ENCODE measurements at regions not wholly inside any gene's neighbourhood (a gene's known extent, or its start where the extent isn't known, plus 50 kb on each side); places are given as distances from the start of the nearest gene placed in this dataset.

GRCh38 chr4:114100288-114101031 is 121.0 kb upstream of the ARSJ start:
- TF ChIP-seq CTCF (IDR thresholded peaks at IDR 0.05; ENCODE audit: borderline replicate concordance, extremely low read depth, insufficient read depth) = no peak
- H3K9ac ChIP-seq (ENCODE audit: low read length in 3 of 3) = no peak overlapping the region
- FAIRE-seq (no peak), DNase-seq (no peak)
- H3K4me3 ChIP-seq (ENCODE audit: low read length in 3 of 3) = no peak overlapping the region
- intact Hi-C loops (cut with DNase I) = no loop called here
- H3K36me3 ChIP-seq (ENCODE audit: control insufficient read depth in 2 of 3, insufficient read depth in 3 of 3, low read length in 3 of 3) = no peaks in the 10 kb centered on the region
- H3K9me3 ChIP-seq (ENCODE audit: control insufficient read depth in 2 of 3, insufficient read depth in 1 of 3, low read length in 3 of 3) = no peaks in the 10 kb centered on the region
- no peaks in the 10 kb centered on the region for H3K27me3 ChIP-seq (ENCODE audit: control insufficient read depth, insufficient read depth, low read length)
- no peaks in the 10 kb centered on the region for H3K4me1 ChIP-seq (ENCODE audit: control insufficient read depth in 2 of 3, insufficient read depth in 2 of 3, low read depth in 1 of 3, low read length in 3 of 3)
- H3K27ac ChIP-seq (ENCODE audit: low read depth in 2 of 2, low read length in 2 of 2) = no peak overlapping the region

DNA sequence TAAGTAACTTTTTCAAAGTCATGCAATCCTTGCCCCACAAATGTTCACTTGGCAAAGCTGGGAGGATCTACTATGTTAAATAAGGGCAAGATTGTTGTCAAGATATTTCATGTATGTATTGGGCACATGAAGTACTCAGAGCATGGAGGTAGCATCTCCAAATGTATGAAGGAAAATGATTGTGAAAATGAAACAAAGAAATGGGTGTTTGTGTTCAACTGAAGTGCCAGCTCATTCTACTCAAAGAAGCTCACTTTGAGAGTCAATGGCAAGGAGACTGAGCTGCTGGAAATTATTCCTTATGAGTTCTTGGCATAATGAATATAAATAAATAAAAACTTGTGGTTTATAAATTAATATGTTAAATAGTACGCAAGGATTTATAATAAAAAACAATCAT is 124.5 kb upstream of the ARSJ start:
- intact Hi-C loops (cut with DNase I) = no loop called here
- Histone ChIP-seq H3K4me3 (ENCODE audit: low read length in 3 of 3) (no peak overlapping the region), H3K27ac (ENCODE audit: low read depth in 2 of 2, low read length in 2 of 2) (no peak overlapping the region), H3K9me3 (ENCODE audit: control insufficient read depth in 2 of 3, insufficient read depth in 1 of 3, low read length in 3 of 3) (no peaks in the 10 kb centered on the region), H3K36me3 (ENCODE audit: control insufficient read depth in 2 of 3, insufficient read depth in 3 of 3, low read length in 3 of 3) (no peaks in the 10 kb centered on the region), H3K9ac (ENCODE audit: low read length in 3 of 3) (no peak overlapping the region), H3K4me1 (ENCODE audit: control insufficient read depth in 2 of 3, insufficient read depth in 2 of 3, low read depth in 1 of 3, low read length in 3 of 3) (no peaks in the 10 kb centered on the region), H3K27me3 (ENCODE audit: control insufficient read depth, insufficient read depth, low read length) (no peaks in the 10 kb centered on the region)
- FAIRE-seq = no peak
- no peak for DNase-seq
- no peak for TF ChIP-seq CTCF (IDR thresholded peaks at IDR 0.05; ENCODE audit: borderline replicate concordance, extremely low read depth, insufficient read depth)

GRCh38 chr4:114108869-114109268 is 129.4 kb upstream of the ARSJ start:
- no peak for FAIRE-seq
- H3K36me3 ChIP-seq (ENCODE audit: control insufficient read depth in 2 of 3, insufficient read depth in 3 of 3, low read length in 3 of 3) = no peaks in the 10 kb centered on the region
- no peak for TF ChIP-seq CTCF (IDR thresholded peaks at IDR 0.05; ENCODE audit: borderline replicate concordance, extremely low read depth, insufficient read depth)
- H3K9ac ChIP-seq (ENCODE audit: low read length in 3 of 3) = no peak overlapping the region
- no peak overlapping the region for H3K27ac ChIP-seq (ENCODE audit: low read depth in 2 of 2, low read length in 2 of 2)
- H3K4me3 ChIP-seq (ENCODE audit: low read length in 3 of 3) = no peak overlapping the region
- no peak for DNase-seq
- no peaks in the 10 kb centered on the region for H3K9me3 ChIP-seq (ENCODE audit: control insufficient read depth in 2 of 3, insufficient read depth in 1 of 3, low read length in 3 of 3)
- intact Hi-C loops (cut with DNase I) = no loop called here
- H3K4me1 ChIP-seq (ENCODE audit: control insufficient read depth in 2 of 3, insufficient read depth in 2 of 3, low read depth in 1 of 3, low read length in 3 of 3) = no peaks in the 10 kb centered on the region
- H3K27me3 ChIP-seq (ENCODE audit: control insufficient read depth, insufficient read depth, low read length) = no peaks in the 10 kb centered on the region

DNA sequence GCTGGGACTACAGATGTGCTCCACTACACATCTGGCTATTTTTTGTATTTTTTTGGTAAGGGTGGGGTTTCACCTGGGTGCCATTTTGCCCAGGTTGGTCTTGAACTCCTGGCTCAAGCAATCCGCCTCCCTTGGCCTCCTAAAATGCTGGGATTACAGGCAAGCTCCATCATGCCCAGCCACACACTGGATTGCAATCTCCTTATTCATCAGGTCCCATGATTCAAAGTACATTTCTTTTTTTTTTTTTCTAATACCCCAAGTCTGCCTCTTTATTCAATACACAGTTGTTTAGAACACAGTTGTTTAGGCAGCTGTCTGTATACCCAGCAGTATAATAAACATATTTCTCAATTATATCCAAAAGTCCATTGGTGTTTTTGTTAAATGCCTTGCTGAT is 130.3 kb upstream of the ARSJ start:
- Histone ChIP-seq H3K36me3 (ENCODE audit: control insufficient read depth in 2 of 3, insufficient read depth in 3 of 3, low read length in 3 of 3) (no peaks in the 10 kb centered on the region), H3K27me3 (ENCODE audit: control insufficient read depth, insufficient read depth, low read length) (no peaks in the 10 kb centered on the region), H3K4me1 (ENCODE audit: control insufficient read depth in 2 of 3, insufficient read depth in 2 of 3, low read depth in 1 of 3, low read length in 3 of 3) (no peaks in the 10 kb centered on the region), H3K9ac (ENCODE audit: low read length in 3 of 3) (no peak overlapping the region), H3K9me3 (ENCODE audit: control insufficient read depth in 2 of 3, insufficient read depth in 1 of 3, low read length in 3 of 3) (no peaks in the 10 kb centered on the region), H3K4me3 (ENCODE audit: low read length in 3 of 3) (no peak overlapping the region), H3K27ac (ENCODE audit: low read depth in 2 of 2, low read length in 2 of 2) (no peak overlapping the region)
- intact Hi-C loops (cut with DNase I) = no loop called here
- FAIRE-seq (no peak), DNase-seq (no peak)
- TF ChIP-seq CTCF (IDR thresholded peaks at IDR 0.05; ENCODE audit: borderline replicate concordance, extremely low read depth, insufficient read depth) = no peak
